ENCODE measurements at regions not wholly inside any gene's neighbourhood (a gene's known extent, or its start where the extent isn't known, plus 50 kb on each side); places are given as distances from the start of the nearest gene placed in this dataset.
"Not testable (repeated sequence)": the region's sequence is repeated elsewhere in the genome, so short reads cannot be mapped to it uniquely, and the experiment has no call there.

DNA sequence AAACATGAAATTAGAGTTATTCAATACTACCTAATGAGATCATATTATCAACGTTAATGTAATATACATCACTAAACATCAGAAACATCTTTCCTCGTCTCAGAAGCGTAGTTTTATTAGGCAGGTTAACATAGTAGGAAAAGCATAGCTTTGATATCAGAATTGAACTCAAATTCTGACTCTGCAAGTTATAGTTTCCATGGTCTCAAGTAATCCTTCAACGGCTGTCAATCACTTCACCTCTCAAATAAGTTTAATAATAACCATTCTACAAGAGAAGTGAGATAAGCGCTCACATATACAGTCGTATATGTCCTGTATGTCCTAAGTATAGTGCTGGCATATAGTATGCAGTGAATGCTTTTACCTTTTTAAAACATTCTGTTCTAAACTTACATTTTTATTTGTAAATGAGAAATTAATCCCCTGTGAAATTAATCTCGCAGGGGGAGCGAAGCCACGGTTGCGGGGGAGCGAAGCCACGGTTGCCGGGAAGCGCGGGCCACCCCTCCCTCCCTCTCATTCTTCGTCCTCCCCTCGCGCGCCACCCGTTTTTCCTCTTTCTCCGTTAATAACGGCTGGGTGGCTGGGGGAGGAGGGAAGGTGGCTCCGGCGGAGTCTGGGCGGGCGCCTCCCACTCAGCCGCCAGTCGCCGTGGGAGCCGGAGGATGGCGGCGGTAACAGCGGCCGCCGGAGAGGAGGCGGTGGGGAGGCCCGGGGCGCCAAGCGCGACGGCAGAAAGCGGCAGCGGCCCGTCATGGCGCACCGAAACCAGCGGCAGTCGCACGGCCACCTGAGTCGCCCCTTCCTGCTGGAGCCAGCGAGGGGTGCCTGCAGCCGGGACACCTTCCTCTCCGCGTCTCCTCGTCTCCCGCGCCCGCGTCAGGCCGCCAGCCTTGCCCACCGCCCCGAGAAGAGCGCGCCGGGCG, 163.8 kb downstream of the KBTBD2 start:
- intact Hi-C loops (cut with DNase I, micrococcal nuclease), result not testable (repeated sequence)
- peak; percentile 32 to 54 for DNase-seq
- ATAC-seq, result peak; percentile 81

DNA sequence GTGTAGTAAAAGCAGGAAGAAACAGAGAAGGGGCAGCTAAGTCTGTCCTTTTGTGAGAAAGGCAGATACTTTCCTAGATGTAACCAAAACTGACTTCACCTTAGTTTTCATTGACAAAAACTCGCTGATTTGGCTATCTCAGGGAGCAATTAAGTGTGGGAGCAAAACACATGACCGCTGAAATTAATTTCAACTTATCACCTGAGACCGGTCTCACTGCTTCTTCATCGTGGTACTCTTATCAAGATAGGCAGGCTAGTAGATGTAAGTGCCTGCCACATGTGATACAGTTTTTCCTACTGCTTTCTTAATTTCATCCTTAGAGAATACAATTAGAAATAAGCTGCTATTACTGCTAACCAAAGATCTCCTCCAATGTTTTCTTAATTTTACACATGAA, 168.7 kb downstream of the KBTBD2 start:
- ATAC-seq; intact Hi-C loops (cut with DNase I, micrococcal nuclease); DNase-seq: not testable (repeated sequence)

DNA sequence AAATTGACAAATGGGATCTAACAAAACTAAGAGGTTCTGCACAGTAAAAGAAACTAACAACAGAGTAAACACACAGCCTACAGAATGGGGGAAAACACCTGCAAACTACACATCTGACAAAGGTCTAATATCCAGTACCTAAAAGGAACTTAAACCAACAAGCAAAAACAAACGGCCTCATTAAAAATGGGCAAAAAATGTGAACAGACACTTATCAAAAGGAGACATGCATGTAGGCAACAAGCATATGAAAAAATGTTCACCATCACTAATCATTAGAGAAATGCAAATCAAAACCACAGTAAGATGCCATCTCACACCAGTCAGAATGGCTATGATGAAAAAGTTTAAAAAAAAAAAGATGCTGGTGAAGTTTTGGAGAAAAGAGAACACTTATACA, 197.4 kb downstream of the KBTBD2 start:
- DNase-seq (no peak), ATAC-seq (no peak)
- intact Hi-C loops (cut with DNase I, micrococcal nuclease), result no loop called here

DNA sequence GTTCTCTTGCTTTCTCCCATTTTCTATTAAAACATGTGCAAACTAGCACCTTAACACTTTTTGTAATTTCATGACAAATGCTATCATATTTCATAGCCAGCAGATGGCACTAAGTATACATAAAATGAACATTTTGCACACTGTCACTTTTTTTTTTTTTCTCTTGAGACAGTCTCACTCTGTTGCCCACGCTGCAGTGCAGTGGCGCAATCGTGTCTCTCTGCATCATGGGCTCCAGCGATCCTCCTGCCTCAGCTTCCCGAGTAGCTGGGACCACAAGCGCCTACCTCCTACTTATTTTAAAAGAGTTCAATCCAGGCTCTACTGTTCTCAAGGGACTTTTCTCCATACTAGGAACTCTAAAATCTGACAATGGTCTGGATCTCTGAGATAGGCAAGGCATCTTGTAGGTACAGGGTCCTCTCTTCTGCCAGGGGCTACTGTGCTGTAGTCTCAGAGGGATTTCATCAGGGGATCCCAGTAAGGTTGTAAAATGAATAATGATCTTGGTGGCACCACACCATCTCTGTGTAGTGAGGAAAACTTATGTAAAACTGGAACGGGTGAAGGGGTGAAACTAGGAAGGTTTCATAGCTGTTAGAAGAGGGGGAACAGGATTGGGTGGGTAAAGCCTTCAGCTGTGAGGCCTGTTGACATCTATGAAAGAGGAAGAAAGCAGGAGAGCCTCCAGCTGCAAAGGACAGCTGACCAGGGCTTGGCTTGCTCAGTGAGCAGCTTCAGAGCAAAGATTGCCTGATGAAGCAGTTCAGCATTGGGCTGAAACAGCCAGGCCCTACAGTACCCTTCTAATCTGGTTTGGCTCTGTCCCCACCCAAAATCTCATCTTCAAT, 196.9 kb downstream of the AVL9 start:
- DNase-seq (peak in 1 of 2 donors; percentile 23), ATAC-seq (peak; percentile 78)
- intact Hi-C loops (cut with DNase I, micrococcal nuclease), result not testable (repeated sequence)

DNA sequence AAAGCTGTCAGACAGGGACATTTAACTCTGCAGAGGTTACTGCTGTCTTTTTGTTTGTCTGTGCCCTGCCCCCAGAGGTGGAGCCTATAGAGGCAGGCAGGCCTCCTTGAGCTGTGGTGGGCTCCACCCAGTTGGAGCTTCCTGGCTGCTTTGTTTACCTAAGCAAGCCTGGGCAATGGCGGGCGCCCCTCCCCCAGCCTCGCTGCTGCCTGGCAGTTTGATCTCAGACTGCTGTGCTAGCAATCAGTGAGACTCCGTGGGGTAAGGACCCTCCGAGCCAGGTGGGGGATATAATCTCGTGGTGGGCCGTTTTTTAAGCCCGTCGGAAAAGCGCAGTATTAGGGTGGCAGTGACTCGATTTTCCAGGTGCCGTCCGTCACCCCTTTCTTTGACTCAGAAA, 192.8 kb downstream of the AVL9 start:
- intact Hi-C loops (cut with DNase I, micrococcal nuclease); ATAC-seq; DNase-seq: not testable (repeated sequence)

DNA sequence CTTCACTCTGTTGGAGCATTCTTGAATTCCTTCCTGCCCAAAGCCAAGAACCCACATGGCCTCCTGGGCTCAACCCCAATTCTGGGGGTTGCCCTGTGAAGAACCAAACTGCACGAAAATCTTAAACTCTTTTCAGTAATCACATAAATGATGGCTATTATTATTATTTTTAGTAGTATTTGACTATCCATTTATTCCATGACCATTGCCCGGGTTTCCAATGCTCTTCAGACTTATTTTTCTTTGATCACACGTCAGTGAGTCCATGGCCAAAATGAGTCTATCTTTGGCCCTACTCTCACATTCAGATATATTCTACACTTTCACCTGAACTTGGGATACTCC, 185.9 kb downstream of the AVL9 start:
- no peak for ATAC-seq
- intact Hi-C loops (cut with DNase I, micrococcal nuclease), result no loop called here
- no peak for DNase-seq

DNA sequence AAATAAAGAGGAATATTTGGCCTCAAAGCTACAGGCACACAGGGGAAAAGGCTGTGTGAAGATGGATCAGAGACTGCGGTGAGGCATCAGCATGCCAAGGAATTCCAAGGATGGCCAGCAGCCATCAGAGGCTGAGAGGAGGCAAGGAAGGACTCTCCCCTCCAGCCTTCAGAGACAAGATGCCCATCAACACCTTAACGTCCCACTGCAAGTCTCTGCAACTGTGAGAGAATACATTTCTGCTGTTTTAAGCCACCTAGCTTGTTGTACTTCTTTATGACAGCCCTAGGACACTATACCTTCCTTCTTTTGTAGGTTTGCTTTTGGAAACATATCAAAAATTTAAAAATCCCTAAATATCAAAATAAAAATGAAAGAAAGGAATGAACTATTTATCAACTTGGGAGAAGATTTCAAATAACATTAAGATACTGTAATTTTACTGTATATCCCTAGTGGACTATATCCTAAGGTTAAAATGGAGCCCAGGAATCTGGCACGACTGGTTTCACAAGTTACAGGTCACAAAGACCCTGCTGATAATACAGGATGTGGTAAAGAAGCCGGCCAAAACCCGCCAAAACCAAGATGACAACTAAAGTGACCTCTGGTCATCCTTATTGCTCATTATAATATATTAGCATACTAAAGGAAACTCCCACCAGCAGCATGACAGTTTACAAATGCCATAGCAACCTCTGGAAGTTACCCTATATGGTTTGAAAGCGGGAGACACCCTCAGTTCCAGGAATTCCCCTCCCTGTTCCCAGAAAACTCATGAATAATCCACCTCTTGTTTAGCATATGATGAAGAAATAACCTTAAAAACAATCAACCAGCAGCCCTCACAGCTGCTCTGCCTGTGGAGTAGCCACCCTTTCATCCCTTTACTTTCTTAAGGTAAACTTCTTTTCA, 185.2 kb downstream of the AVL9 start:
- DNase-seq (no peak), ATAC-seq (peak; percentile 23)
- intact Hi-C loops (cut with DNase I, micrococcal nuclease), result no loop called here

DNA sequence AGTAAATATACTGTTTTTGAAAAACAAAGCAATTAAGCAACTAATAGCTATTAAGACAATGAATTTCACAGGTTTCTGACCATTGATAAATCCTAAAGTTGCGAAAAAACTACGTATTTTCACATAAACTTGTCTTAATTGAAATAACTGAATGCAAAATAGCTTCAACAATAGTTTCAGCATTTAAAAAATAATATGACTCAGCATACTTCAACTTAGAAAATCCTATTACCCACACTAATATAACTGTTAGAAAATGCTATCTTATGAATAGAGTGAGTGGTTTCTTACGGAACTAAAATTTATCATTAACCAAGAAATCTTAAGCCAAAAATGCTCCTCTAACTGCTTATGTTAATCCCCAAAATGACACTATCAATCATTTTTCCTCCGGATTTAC, 183.9 kb downstream of the AVL9 start:
- ATAC-seq, result no peak
- DNase-seq, result no peak
- intact Hi-C loops (cut with DNase I, micrococcal nuclease), result no loop called here

DNA sequence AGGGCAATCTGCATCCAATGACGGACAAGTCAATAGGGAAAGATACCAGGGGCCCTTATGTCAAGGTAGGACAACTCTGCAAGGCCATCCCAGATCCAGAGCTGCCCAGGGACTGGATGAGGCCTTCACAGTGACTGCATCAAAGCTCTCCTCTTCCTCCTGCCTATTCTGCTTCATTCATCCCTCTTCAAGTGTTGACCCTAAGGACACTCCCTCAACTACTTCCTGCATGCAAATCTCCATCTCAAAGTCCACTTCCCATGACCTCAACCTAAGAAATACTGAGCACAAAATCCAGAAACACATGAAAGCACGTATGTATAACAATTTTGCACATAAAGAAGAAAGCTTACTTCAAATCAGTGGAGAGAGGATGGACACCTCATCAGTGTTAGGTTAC, 182.3 kb downstream of the AVL9 start:
- ATAC-seq (peak; percentile 91), DNase-seq (no peak)
- intact Hi-C loops (cut with DNase I, micrococcal nuclease), result no loop called here

DNA sequence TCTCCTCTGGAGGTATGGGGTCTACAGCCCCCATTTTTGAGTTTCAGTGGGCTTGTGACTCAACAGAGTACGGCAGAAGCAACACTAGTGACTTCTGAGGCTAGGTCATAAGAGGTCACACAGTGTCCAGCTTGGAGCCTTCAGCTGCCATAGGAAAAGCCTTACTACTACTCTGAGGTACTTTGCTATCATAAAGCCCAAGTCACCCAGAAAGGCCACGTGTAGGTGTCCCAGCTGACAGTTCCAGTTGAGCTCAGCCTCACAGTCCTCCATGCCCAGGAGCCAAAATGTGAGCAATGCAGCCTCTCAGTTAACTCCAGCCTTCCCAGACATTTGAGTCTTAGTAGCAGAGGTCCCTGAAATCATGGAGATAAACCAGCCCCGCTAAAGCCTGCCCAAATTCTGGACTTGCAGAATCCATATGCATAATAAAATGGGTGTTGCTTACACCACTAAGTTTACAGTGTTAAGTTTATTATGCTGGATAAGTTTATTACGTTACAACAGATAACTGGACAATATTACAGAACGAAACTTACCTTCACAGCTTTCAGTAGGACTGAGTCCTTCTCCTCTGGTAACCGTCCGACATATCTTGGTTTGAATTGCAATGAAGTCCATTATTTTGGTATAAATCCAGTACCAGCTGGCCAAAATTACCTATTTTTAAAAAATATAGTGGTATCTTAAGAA, 181.1 kb downstream of the AVL9 start:
- no peak for DNase-seq
- ATAC-seq, result peak; percentile 84
- intact Hi-C loops (cut with DNase I, micrococcal nuclease), result no loop called here

DNA sequence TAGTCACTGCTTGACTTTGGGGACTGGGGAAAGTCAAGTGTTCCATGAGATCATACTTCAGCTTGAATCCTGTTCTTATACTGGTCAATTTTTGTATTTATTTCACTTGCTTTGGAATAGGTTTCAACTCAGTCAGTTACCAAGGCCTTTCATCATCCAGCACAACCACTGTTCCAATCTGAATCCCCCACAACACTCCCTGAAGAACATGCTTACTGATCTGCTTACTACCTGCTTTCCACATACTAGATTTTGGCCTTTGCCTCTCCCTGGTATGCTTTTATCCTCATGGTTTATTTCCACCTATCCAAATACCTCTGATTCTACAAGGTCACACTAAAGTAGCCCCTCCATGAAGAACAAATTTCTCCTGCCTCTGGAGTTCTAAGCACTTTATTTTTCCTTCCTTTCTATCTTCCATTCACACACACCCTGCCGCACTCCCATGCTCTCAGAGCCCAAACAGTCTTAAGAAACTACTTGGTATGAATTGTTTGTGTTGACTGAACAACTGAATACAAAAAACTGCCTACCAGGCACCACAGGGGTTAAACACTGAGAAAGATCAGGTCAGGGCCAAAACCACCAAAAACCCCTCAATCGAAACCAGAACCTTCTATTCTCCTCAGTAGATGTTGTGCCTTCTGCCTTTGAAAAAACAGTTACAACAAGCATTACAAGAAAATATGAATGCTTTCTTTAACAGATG, 178.1 kb downstream of the AVL9 start:
- DNase-seq (no peak), ATAC-seq (no peak)
- intact Hi-C loops (cut with DNase I, micrococcal nuclease), result no loop called here

DNA sequence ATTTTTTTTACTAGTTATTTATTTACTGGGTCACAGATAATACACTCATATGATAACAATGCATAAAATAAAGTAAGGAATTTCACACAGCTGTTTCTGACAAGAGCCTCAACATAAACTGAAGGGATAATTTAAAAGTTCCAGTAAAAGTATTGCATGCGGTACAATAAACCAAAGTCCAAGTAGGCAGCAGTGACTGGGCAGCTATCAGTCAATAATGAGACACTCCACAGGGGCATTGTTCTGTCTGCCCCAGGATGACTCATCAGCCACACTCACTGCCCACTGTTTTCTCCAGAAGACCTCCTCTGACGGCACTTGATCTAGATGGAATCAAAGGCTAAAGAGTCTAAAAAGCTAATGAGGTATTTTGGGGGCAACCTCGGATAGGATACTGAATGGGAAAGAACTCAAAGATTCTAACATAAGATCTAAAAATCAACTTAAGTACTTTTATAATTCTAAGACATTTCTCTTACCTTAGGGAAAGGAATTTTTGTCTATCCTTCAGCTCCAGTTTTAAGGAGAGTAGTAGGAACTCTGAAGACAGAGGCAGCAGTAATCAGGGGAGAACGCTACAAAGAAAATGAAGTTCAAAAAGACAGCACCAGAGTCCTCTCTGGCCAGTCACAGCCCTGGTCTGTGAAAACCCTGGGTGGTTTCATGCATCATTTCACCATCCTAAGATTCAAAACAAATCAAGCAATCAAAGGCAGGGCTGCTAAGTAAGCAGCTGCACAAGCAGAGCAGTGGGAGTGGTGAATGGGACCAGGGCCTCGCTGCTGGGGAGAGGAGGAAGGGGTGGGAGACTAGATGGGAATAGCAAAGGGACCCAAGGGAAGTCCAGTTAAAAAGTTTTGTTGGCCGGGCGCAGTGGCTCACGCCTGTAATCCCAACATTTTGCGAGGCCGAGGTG, 175.1 kb downstream of the AVL9 start:
- peak; percentile 28 to 72 for DNase-seq
- intact Hi-C loops (cut with DNase I, micrococcal nuclease), result no loop called here
- peak; percentile 87 for ATAC-seq

DNA sequence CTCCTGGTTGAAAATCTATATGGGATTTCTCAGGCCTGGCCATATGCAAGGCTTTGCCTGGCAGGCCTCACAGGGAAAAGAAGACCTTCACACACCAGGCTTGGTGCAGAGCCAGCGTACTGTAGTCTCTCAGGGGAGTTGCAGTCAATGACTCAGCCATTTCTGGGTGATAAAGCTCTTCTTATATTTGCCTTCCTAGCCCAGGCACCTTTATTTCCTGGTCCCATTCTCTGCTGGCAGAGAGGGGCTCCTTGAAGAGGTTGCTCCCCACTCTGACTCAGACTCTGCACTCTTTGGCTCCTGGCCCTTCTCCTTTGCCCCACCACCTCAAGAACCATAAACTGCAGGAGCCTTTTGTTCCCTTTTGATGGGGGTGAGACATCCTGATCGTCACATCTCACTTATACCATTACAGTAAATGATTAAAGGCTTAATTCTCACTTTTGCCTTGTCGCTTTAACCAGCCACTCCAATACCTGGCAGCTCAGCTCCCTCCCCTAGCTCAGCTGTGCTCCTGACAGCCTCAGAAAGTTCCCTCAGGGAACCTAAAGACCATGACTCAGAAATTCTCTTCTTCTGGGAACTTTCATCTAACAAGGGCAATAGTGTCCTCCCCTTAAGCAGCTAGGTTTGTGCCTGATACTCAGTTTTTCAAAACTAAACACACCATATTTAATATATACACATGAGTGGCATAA, 174.0 kb downstream of the AVL9 start:
- ATAC-seq (peak; percentile 87), DNase-seq (peak; percentile 78 to 86)
- intact Hi-C loops (cut with DNase I, micrococcal nuclease), result not testable (repeated sequence)

DNA sequence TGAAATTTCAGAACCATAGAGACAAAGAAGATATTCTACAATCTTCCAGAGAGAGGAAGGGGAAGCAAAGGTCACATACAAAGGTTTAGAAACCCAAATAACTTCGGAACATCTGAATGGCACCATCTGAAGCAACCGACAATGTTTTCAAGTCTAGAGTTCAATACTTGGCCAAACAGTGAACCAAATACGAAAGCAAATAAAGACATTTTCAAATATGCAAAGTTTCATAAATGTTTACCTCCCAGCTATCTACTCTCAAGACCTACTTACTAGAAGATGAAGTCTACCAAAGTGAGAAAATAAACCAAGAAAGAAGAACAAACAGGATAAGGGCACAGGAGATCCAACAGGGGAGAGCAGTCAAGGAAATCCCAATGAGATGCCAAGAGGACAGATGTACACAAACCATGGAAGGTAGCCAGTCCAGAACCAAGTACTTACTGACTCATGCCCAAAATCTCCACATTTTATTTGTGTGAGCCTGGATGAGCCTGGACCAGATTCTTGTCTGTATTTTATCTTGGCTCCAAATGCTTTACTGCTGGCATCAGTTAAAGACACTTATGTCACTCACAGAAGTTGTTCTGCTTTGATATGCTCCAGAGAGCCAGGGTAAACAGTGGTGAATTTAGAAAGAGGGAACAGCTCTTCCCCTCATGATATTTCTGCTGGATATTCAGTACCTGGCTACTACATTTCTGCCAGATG, 173.3 kb downstream of the AVL9 start:
- DNase-seq; ATAC-seq; intact Hi-C loops (cut with DNase I, micrococcal nuclease): not testable (repeated sequence)

DNA sequence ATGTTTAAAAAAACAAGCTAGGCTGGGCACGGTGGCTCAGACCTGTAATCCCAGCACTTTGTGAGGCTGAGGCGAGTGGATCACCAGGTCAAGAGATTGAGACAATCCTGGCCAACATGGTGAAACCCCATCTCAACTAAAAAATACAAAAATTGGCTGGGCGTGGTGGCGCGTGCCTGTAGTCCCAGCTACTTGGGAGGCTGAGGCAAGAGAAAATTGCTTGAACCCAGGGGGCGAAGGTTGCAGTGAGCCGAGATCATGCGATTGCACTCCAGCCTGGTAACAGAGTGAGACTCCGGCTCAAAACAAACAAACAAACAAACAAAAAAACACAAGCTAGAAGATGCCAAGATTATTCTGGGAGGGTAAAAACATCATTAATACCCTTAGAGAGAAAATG, 172.3 kb downstream of the AVL9 start:
- DNase-seq; intact Hi-C loops (cut with DNase I, micrococcal nuclease); ATAC-seq: not testable (repeated sequence)
